ENCODE measurements at regions not wholly inside any gene's neighbourhood (a gene's known extent, or its start where the extent isn't known, plus 50 kb on each side); places are given as distances from the start of the nearest gene placed in this dataset.

- ChIA-PET POLR2A (no interaction called here), CTCF (interaction anchor here (1.3 kb wide), 1 partner anchor 14 kb away, joined by 3 read pairs; no protein-coding TSS in a partner anchor)
- BruUV-seq (replicated peaks), result no TSS peak
- H3K4me2 ChIP-seq (ENCODE audit: insufficient read depth, low read length), result no peak overlapping the region
- H3K9me1 ChIP-seq (replicated peaks; ENCODE audit: control insufficient read depth, extremely low read depth, insufficient read depth, low read length), result no peaks in the 10 kb centered on the region
- no peak overlapping the region for H3K4me3 ChIP-seq (replicated peaks in 1 of 3; ENCODE audit: insufficient read depth in 1 of 3, low read depth in 1 of 3, low read length in 3 of 3)
- no peaks in the 10 kb centered on the region for H3K4me1 ChIP-seq (ENCODE audit: control insufficient read depth, extremely low read depth, insufficient read depth, low read length)
- TF ChIP-seq CTCF (IDR thresholded peaks at IDR 0.05; ENCODE audit: extremely low read depth in 1 of 2, insufficient read depth in 1 of 2, low read depth in 1 of 2, low read length in 2 of 2), result no peak
- H3K27ac ChIP-seq (ENCODE audit: insufficient read depth, low read depth, low read length), result no peak overlapping the region
- no peaks in the 10 kb centered on the region for H3K36me3 ChIP-seq (ENCODE audit: control insufficient read depth in 2 of 2, extremely low read depth in 1 of 2, insufficient read depth in 2 of 2, low read length in 2 of 2)
- H3K9ac ChIP-seq (replicated peaks; ENCODE audit: extremely low read depth, insufficient read depth, low read length), result no peak overlapping the region
- H3K27me3 ChIP-seq (ENCODE audit: control insufficient read depth in 2 of 2, insufficient read depth in 2 of 2, low read length in 2 of 2), result no peaks in the 10 kb centered on the region
- no peaks in the 10 kb centered on the region for H3K9me3 ChIP-seq (replicated peaks; ENCODE audit: control insufficient read depth, insufficient read depth, low read length)
- FAIRE-seq, result no peak
- dilution Hi-C loops (cut with MboI; ENCODE audit: extremely low pct_ligation_motif_present, low sequenced_read_pairs), result no loop called here
- intact Hi-C loops (cut with micrococcal nuclease), result no loop called here
- H3K79me2 ChIP-seq (ENCODE audit: control insufficient read depth, insufficient read depth, low read length), result no peaks in the 10 kb centered on the region
- DNase-seq (ENCODE audit: low read depth, low spot score), result no peak
- no peak overlapping the region for H2AFZ ChIP-seq (ENCODE audit: low read depth, low read length)
- no peaks in the 10 kb centered on the region for H4K20me1 ChIP-seq (replicated peaks; ENCODE audit: control insufficient read depth, extremely low read depth, insufficient read depth, low read length)
Measured at GRCh38 chr16:55271945-55272513, 52.0 kb upstream of the IRX6 start.

GRCh38 chr16:55272744-55273143 is 51.3 kb upstream of the IRX6 start:
- H3K27ac ChIP-seq (ENCODE audit: insufficient read depth, low read depth, low read length), result no peak overlapping the region
- no peaks in the 10 kb centered on the region for H3K9me1 ChIP-seq (replicated peaks; ENCODE audit: control insufficient read depth, extremely low read depth, insufficient read depth, low read length)
- DNase-seq (ENCODE audit: low read depth, low spot score), result no peak
- H4K20me1 ChIP-seq (replicated peaks; ENCODE audit: control insufficient read depth, extremely low read depth, insufficient read depth, low read length), result no peaks in the 10 kb centered on the region
- intact Hi-C loops (cut with micrococcal nuclease) (no loop called here), dilution Hi-C loops (cut with MboI; ENCODE audit: extremely low pct_ligation_motif_present, low sequenced_read_pairs) (no loop called here)
- ChIA-PET POLR2A (no interaction called here), CTCF (interaction anchor here (1.3 kb wide), 1 partner anchor 15 kb away, joined by 3 read pairs; no protein-coding TSS in a partner anchor)
- no TSS peak for BruUV-seq (replicated peaks)
- no peak overlapping the region for H3K9ac ChIP-seq (replicated peaks; ENCODE audit: extremely low read depth, insufficient read depth, low read length)
- no peak overlapping the region for H3K4me3 ChIP-seq (replicated peaks in 1 of 3; ENCODE audit: insufficient read depth in 1 of 3, low read depth in 1 of 3, low read length in 3 of 3)
- H3K9me3 ChIP-seq (replicated peaks; ENCODE audit: control insufficient read depth, insufficient read depth, low read length), result no peaks in the 10 kb centered on the region
- FAIRE-seq, result no peak
- H3K4me2 ChIP-seq (ENCODE audit: insufficient read depth, low read length), result no peak overlapping the region
- H3K27me3 ChIP-seq (ENCODE audit: control insufficient read depth in 2 of 2, insufficient read depth in 2 of 2, low read length in 2 of 2), result no peaks in the 10 kb centered on the region
- no peaks in the 10 kb centered on the region for H3K36me3 ChIP-seq (ENCODE audit: control insufficient read depth in 2 of 2, extremely low read depth in 1 of 2, insufficient read depth in 2 of 2, low read length in 2 of 2)
- H3K4me1 ChIP-seq (ENCODE audit: control insufficient read depth, extremely low read depth, insufficient read depth, low read length), result no peaks in the 10 kb centered on the region
- H2AFZ ChIP-seq (ENCODE audit: low read depth, low read length), result no peak overlapping the region
- no peak for TF ChIP-seq MAX (IDR thresholded peaks at IDR 0.05; ENCODE audit: insufficient read depth, insufficient read length)
- TF ChIP-seq FOS (IDR thresholded peaks at IDR 0.05; ENCODE audit: borderline replicate concordance, insufficient read depth, low read length), result no peak
- no peak for TF ChIP-seq MYC (IDR thresholded peaks at IDR 0.05; ENCODE audit: low read depth, low read length)
- no peak for TF ChIP-seq EZH2 (IDR thresholded peaks at IDR 0.05; ENCODE audit: borderline replicate concordance, low read depth, low read length, severe bottlenecking)
- TF ChIP-seq CTCF (IDR thresholded peaks at IDR 0.05; ENCODE audit: extremely low read depth in 1 of 2, insufficient read depth in 1 of 2, low read depth in 1 of 2, low read length in 2 of 2), result no peak
- no peak for TF ChIP-seq GATA2 (IDR thresholded peaks at IDR 0.05; ENCODE audit: insufficient read depth, insufficient read length, low read depth, low read length)
- no peak for TF ChIP-seq JUN (IDR thresholded peaks at IDR 0.05; ENCODE audit: borderline replicate concordance, insufficient read depth, insufficient read length, low read depth)
- TF ChIP-seq POLR2A (IDR thresholded peaks at IDR 0.05; ENCODE audit: low read depth, low read length), result no peak
- TF ChIP-seq POLR2AphosphoS5 (IDR thresholded peaks at IDR 0.05; ENCODE audit: insufficient read depth, low read depth, low read length), result no peak
- no peaks in the 10 kb centered on the region for H3K79me2 ChIP-seq (ENCODE audit: control insufficient read depth, insufficient read depth, low read length)

All from endothelial cell of umbilical vein (primary cell).